Right lobe of liver (tissue), 6 donors: ENCODE measurements at regions not wholly inside any gene's neighbourhood (a gene's known extent, or its start where the extent isn't known, plus 50 kb on each side); places are given as distances from the start of the nearest gene placed in this dataset.

ENCODE experiments used
- ATAC-seq, 4 donors: fragments of 200-7000 bp; cut with Tn5 transposase; one replicate each; pipeline ENCODE4 v1.9.1; 2020; ENCODE audit warnings: mild to moderate bottlenecking in 4 of 4, moderate library complexity in 4 of 4
- DNase-seq, 3 donors: peaks; one replicate each; pipeline ENCODE4 v3.0.0-alpha.2; 2020
- H3K27ac ChIP-seq, 3 donors: fragments of 200-600 bp; one replicate each; pipeline ENCODE4 v1.8.0; 2022
- H3K27me3 ChIP-seq, 2 donors: fragments of 200-600 bp; one replicate each; pipeline ENCODE4 v1.8.0; 2022
- H3K36me3 ChIP-seq, 4 donors: fragments of 200-600 bp; sonication (generic) in 1 of 4; one replicate each; pipeline versions ENCODE4 v1.5.1 to v1.8.0; 2017 to 2022; ENCODE audit warnings: control low read depth in 1 of 4
- H3K4me1 ChIP-seq, 4 donors: fragments of 200-600 bp; sonication (generic) in 1 of 4; one replicate each; pipeline versions ENCODE4 v1.5.1 to v1.8.0; 2017 to 2022; ENCODE audit warnings: control low read depth in 1 of 4
- H3K4me3 ChIP-seq, 3 donors: fragments of 200-600 bp; one replicate each; pipeline ENCODE4 v1.8.0; 2022
- H3K9me3 ChIP-seq, 4 donors: fragments of 200-600 bp; sonication (generic) in 1 of 4; one replicate each; pipeline versions ENCODE4 v1.5.1 to v1.8.0; 2017 to 2022; ENCODE audit warnings: control low read depth in 1 of 4
- POLR2A ChIP-seq: fragments of 450-650 bp; IDR thresholded peaks from one replicate; pipeline ENCODE4 v1.6.1; 2017; ENCODE audit warnings: antibody characterized with exemption, mild to moderate bottlenecking
- WGBS: methylation state at CpG from one replicate; pipeline ENCODE4 v1.1.6; 2018; ENCODE audit warnings: low coverage, low lambda C conversion rate; ENCODE audit not compliant: insufficient coverage; ENCODE audit errors: missing lambda C conversion rate; 5-methylcytosine and 5-hydroxymethylcytosine counted together
- intact Hi-C, 2 donors: fragments of 100-400 bp; cut with DNase I; formaldehyde crosslinking; loops; one replicate each; pipeline versions ENCODE4 v1.11.2 to v1.14.1; 2022
- TF ChIP-seq, protein P1 (sequence below), 4 donors: fragments of 200-600 bp in 3 of 4; fragments of 450-650 bp in 1 of 4; IDR thresholded peaks; one replicate each; pipeline versions ENCODE4 v1.5.1 to v1.8.0; 2016 to 2022; ENCODE audit warnings: antibody characterized with exemption in 4 of 4, mild to moderate bottlenecking in 2 of 4
- donor health status: DM: no; HTN: yes; CAD: no.
- donor health status: DM: no; HTN: no; CAD: no.
- donor health status: DM: no; HTN: no; CAD: no.
- donor health status: DM: no; HTN: yes; CAD: no.
- donor health status: DM: no; HTN: yes; CAD: no.

DNA sequence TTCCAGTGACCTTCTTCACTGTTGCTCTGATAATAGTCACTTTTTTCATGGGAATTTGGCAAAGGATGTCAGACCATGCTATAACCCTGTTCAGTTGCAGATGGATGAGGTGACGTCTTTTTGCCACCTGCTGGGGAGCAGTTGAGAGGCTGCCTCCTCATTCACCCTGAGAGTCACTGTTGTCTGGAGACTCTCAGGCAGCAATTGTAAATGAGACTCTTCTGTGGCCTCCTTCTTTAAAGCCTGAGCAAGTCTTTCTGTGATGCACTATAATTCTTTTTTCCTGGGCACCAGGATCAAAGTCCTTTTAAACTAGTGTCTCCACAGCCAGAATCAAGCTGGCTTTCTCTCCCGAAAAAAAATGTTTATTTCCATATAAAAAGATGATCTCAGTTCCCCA lies 345.1 kb downstream of the ARL4A start:
- no peaks in the 10 kb centered on the region for H3K36me3 ChIP-seq
- H3K27ac ChIP-seq: no peak overlapping the region
- H3K4me3 ChIP-seq: no peak overlapping the region
- H3K4me1 ChIP-seq: no peaks in the 10 kb centered on the region
- WGBS: 22% methylated on average over 2 of the region's 2 CpGs
- no peaks in the 10 kb centered on the region for H3K9me3 ChIP-seq
- intact Hi-C loops: no loop called here
- no peak for DNase-seq
- ATAC-seq: peak in 3 of 4 donors; percentile 20 to 43 (median 37)
- no peaks in the 10 kb centered on the region for H3K27me3 ChIP-seq
- TF ChIP-seq, protein P1, sequence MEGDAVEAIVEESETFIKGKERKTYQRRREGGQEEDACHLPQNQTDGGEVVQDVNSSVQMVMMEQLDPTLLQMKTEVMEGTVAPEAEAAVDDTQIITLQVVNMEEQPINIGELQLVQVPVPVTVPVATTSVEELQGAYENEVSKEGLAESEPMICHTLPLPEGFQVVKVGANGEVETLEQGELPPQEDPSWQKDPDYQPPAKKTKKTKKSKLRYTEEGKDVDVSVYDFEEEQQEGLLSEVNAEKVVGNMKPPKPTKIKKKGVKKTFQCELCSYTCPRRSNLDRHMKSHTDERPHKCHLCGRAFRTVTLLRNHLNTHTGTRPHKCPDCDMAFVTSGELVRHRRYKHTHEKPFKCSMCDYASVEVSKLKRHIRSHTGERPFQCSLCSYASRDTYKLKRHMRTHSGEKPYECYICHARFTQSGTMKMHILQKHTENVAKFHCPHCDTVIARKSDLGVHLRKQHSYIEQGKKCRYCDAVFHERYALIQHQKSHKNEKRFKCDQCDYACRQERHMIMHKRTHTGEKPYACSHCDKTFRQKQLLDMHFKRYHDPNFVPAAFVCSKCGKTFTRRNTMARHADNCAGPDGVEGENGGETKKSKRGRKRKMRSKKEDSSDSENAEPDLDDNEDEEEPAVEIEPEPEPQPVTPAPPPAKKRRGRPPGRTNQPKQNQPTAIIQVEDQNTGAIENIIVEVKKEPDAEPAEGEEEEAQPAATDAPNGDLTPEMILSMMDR (IDR thresholded peaks at IDR 0.05): peak in 1 of 4 donors; percentile 4
- no peak for TF ChIP-seq POLR2A

DNA sequence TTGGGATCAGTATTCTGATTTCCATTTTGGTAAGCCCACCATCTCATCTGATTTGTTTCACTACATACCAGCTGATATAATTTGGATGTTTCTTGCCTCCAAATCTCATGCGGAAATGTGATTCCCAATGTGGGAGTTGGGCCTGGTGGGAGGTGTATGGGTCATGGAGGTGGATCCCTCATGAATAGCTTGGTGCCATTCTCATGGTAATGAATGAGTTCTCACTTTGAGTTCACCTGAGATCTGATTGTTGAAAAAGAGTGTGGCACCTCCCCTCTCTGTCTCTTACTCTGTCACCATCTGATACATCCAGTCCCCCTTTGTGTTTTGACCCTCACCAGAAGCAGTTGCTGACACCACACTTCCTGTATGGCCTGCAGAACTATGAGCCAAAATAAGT lies 347.3 kb downstream of the ARL4A start:
- DNase-seq (no peak), ATAC-seq (no peak)
- intact Hi-C loops: no loop called here
- Histone ChIP-seq H3K9me3 (no peaks in the 10 kb centered on the region), H3K4me3 (no peak overlapping the region), H3K27ac (no peak overlapping the region), H3K36me3 (no peaks in the 10 kb centered on the region), H3K4me1 (no peaks in the 10 kb centered on the region), H3K27me3 (no peaks in the 10 kb centered on the region)
- 92% methylated on average over 1 of the region's 1 CpG for WGBS
- TF ChIP-seq, protein P1 (IDR thresholded peaks at IDR 0.05): no peak
- TF ChIP-seq POLR2A: no peak

DNA sequence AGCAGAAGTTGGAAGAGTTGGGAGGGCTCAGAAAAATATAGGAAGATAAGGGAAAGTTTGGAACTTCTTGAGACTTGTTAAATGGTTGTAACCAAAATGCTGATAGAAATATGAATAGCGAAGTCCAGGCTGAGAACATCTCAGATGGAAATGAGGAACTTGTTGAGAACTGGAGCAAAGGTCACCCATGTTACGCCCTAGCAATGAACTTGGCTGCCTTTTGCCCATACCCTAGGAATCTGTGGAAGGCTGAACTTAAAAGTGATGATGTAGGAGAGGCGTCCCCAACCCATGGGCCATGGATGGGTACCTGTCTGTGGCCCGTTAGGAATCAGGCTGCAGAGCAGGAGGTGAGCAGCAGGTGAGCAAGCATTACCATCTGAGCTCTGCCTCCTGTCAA lies 347.8 kb downstream of the ARL4A start:
- Histone ChIP-seq H3K4me3 (no peak overlapping the region), H3K27ac (no peak overlapping the region), H3K27me3 (no peaks in the 10 kb centered on the region), H3K4me1 (no peaks in the 10 kb centered on the region), H3K36me3 (no peaks in the 10 kb centered on the region), H3K9me3 (no peaks in the 10 kb centered on the region)
- TF ChIP-seq, protein P1 (IDR thresholded peaks at IDR 0.05): no peak
- ATAC-seq: peak in 1 of 4 donors; percentile 35
- WGBS: 56% methylated on average over 2 of the region's 4 CpGs
- no peak for DNase-seq
- intact Hi-C loops: no loop called here

DNA sequence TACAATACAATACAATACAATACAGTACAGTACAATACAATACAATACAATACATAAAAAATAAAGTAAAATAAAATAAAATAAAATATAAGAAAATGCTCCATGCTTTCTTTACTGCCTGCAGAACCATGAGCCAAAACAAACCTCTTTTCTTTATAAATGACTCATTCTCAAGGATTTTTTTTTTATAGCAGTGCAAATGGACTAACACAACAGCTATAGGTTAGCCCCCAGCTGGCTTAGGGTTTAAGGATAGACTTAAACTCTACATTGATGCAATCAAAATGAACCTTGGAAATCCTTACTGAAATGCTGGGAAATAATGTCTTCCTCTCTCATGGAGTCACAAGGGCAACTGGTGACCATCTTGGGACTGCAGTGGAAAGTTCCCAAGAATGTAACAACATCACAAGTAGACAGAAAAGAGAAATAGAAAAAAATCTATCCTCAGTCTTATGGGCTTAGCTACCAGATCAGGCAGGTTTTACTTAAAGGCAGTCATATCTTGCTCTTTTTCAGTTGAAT lies 348.9 kb downstream of the ARL4A start:
- intact Hi-C loops: no loop called here
- DNase-seq (no peak), ATAC-seq (no peak)
- Histone ChIP-seq H3K4me1 (no peaks in the 10 kb centered on the region), H3K27me3 (no peaks in the 10 kb centered on the region), H3K4me3 (no peak overlapping the region), H3K27ac (no peak overlapping the region), H3K9me3 (no peaks in the 10 kb centered on the region), H3K36me3 (no peaks in the 10 kb centered on the region)
- TF ChIP-seq POLR2A: no peak
- TF ChIP-seq, protein P1 (IDR thresholded peaks at IDR 0.05): no peak

DNA sequence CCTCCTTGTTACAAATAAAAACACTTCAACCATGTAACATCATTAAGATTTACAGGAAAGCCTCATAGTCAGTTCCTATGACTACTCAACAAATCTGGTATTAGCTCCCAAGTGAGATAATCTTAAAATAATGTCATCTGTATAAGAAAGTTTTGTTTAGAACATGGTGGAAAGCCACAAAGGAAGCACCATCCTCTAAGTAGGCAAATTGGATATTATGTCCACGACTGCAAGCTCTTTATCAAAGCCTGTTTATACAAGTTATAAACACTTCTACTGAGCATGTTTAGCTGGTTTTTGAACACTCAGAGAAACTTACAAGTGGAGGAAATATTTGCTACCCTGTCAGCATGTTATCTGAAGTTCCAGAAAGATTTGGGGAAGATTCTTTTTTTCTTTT lies 349.8 kb downstream of the ARL4A start:
- WGBS: 31% methylated on average over 1 of the region's 1 CpG
- DNase-seq: no peak
- Histone ChIP-seq H3K4me3 (no peak overlapping the region), H3K27ac (no peak overlapping the region), H3K27me3 (no peaks in the 10 kb centered on the region), H3K9me3 (no peaks in the 10 kb centered on the region), H3K36me3 (no peaks in the 10 kb centered on the region), H3K4me1 (no peaks in the 10 kb centered on the region)
- intact Hi-C loops: no loop called here
- ATAC-seq: no peak
- no peak for TF ChIP-seq POLR2A
- TF ChIP-seq, protein P1 (IDR thresholded peaks at IDR 0.05): no peak
